ENCODE measurements at regions not wholly inside any gene's neighbourhood (a gene's known extent, or its start where the extent isn't known, plus 50 kb on each side); places are given as distances from the start of the nearest gene placed in this dataset.
"Not testable (repeated sequence)": the region's sequence is repeated elsewhere in the genome, so short reads cannot be mapped to it uniquely, and the experiment has no call there.

GRCh38 chr2:61736953-61737352, 116.9 kb downstream of the FAM161A start:
- TF ChIP-seq CTCF (conservative IDR thresholded peaks at IDR 0.05): no peak
- no peak for DNase-seq (ENCODE audit: extremely low spot score, unreplicated experiment)
- H3K4me3 Mint-ChIP-seq: no peak overlapping the region
- H3K27me3 Mint-ChIP-seq: no peaks in the 10 kb centered on the region
- no peak overlapping the region for H3K27ac Mint-ChIP-seq
- H3K9me3 Mint-ChIP-seq: no peaks in the 10 kb centered on the region
- no peaks in the 10 kb centered on the region for H3K4me1 Mint-ChIP-seq (ENCODE audit: unreplicated experiment)
- no peaks in the 10 kb centered on the region for H3K36me3 Mint-ChIP-seq

DNA sequence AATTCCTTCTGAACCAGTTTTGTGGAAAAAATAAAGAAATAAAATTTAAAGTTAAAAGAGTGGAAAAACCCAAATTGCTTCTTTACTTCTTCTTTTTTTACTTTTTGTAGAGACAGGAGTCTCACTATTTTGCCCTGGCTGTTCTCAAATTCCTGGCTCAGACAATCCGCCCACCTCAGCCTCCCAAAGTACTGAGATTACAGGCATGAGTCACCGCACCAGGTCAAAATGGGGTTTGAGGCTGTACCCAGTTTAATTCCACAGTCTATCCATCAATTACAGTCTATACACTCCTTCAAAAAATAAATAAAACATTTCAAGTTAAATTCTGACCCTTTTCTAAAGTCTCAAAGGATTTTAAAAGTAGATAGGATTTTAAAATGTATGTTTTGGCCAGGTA, 120.3 kb downstream of the FAM161A start:
- no peaks in the 10 kb centered on the region for H3K4me1 Mint-ChIP-seq (ENCODE audit: unreplicated experiment)
- no peaks in the 10 kb centered on the region for H3K9me3 Mint-ChIP-seq
- H3K27me3 Mint-ChIP-seq: no peaks in the 10 kb centered on the region
- TF ChIP-seq CTCF (conservative IDR thresholded peaks at IDR 0.05): no peak
- no peak overlapping the region for H3K27ac Mint-ChIP-seq
- no peak overlapping the region for H3K4me3 Mint-ChIP-seq
- no peaks in the 10 kb centered on the region for H3K36me3 Mint-ChIP-seq
- DNase-seq (ENCODE audit: extremely low spot score, unreplicated experiment): no peak

- H3K9me3 Mint-ChIP-seq: no peaks in the 10 kb centered on the region
- TF ChIP-seq CTCF (conservative IDR thresholded peaks at IDR 0.05): no peak
- no peaks in the 10 kb centered on the region for H3K4me1 Mint-ChIP-seq (ENCODE audit: unreplicated experiment)
- no peaks in the 10 kb centered on the region for H3K36me3 Mint-ChIP-seq
- H3K27ac Mint-ChIP-seq: no peak overlapping the region
- DNase-seq (ENCODE audit: extremely low spot score, unreplicated experiment): no peak
- peaks cover 2% of the 10 kb centered on the region for H3K27me3 Mint-ChIP-seq
- no peak overlapping the region for H3K4me3 Mint-ChIP-seq
Measured at GRCh38 chr2:61732787-61733186, 121.1 kb downstream of the FAM161A start.

DNA sequence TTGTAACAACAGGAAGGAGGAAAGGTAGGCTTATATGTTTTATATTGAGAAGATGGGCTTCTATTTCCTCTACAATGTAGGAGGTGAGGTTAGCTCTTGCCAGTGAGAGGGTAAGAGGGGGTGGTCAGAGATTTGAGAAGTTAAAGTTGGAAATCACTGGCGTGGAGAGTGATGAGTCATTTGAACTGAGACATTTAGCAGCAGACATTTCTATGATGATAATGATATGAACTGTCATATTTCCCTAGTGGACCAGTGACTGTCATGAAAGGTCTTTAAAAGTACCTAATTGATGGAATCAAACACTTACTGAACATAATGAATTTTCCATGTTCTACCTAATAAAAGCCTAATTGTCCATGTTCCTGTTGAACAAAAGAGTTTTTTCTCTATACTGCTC, 126.1 kb downstream of the FAM161A start:
- peaks cover 5% of the 10 kb centered on the region for H3K27me3 Mint-ChIP-seq
- no peaks in the 10 kb centered on the region for H3K36me3 Mint-ChIP-seq
- no peaks in the 10 kb centered on the region for H3K4me1 Mint-ChIP-seq (ENCODE audit: unreplicated experiment)
- no peak overlapping the region for H3K27ac Mint-ChIP-seq
- H3K9me3 Mint-ChIP-seq: peaks cover 9% of the 10 kb centered on the region
- no peak overlapping the region for H3K4me3 Mint-ChIP-seq
- no peak for DNase-seq (ENCODE audit: extremely low spot score, unreplicated experiment)
- no peak for TF ChIP-seq CTCF (conservative IDR thresholded peaks at IDR 0.05)

DNA sequence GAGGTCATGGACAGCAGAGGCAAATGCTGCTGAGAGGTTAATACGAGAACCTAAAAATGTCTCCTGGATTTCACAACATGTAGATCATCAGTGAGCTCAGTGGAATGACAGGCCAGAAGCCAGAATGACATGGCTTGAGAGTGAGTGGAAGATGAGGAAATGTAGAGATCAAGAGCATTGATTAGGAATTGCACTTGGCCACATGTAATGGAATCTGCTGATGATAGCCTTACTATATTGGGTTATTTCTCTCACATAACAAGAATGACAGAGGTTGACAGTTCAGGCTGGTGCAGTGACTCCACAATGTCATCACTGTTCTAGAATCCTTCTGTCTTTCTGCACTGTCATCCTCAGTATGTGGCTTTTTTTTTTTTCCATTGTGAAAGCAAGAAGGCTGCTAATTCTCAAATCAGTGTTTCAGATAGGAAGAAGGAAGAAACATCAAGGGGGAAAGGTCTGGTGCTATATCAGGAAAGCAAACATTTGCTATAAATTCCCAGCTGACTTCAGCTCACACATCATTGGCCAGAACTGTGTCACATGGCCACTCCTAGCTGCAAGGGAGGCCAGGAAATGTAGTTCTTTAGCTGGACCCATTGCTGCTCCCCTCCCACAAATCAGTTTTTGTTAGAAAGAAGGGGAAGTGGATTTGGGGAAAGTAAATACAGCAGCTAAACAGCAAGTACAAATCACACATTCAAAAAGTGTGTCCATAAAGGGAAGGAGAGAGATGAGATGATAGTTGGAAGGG, 127.2 kb downstream of the FAM161A start:
- Mint-ChIP-seq H3K4me1 (ENCODE audit: unreplicated experiment) (no peaks in the 10 kb centered on the region), H3K36me3 (no peaks in the 10 kb centered on the region), H3K27ac (no peak overlapping the region), H3K9me3 (peaks cover 9% of the 10 kb centered on the region), H3K4me3 (no peak overlapping the region), H3K27me3 (peaks cover 5% of the 10 kb centered on the region)
- no peak for TF ChIP-seq CTCF (conservative IDR thresholded peaks at IDR 0.05)
- DNase-seq (ENCODE audit: extremely low spot score, unreplicated experiment): no peak

- not testable (repeated sequence) for DNase-seq (ENCODE audit: extremely low spot score, unreplicated experiment)
Measured at GRCh38 chr2:61723364-61723763, 130.5 kb downstream of the FAM161A start.

More at GRCh38 chr2:61723364-61723763, 130.5 kb downstream of the FAM161A start:
- H3K36me3 Mint-ChIP-seq; H3K4me3 Mint-ChIP-seq; H3K9me3 Mint-ChIP-seq; H3K27me3 Mint-ChIP-seq; H3K27ac Mint-ChIP-seq; H3K4me1 Mint-ChIP-seq (ENCODE audit: unreplicated experiment): not testable (repeated sequence)
